ENCODE measurements at regions not wholly inside any gene's neighbourhood (a gene's known extent, or its start where the extent isn't known, plus 50 kb on each side); places are given as distances from the start of the nearest gene placed in this dataset.
"Not testable (repeated sequence)": the region's sequence is repeated elsewhere in the genome, so short reads cannot be mapped to it uniquely, and the experiment has no call there.

- no peak for FAIRE-seq
Observed at GRCh38 chr1:229710746-229711145, 84.7 kb downstream of the URB2 start.

GRCh38 chr1:229714306-229714705, 88.3 kb downstream of the URB2 start:
- no peak for FAIRE-seq

DNA sequence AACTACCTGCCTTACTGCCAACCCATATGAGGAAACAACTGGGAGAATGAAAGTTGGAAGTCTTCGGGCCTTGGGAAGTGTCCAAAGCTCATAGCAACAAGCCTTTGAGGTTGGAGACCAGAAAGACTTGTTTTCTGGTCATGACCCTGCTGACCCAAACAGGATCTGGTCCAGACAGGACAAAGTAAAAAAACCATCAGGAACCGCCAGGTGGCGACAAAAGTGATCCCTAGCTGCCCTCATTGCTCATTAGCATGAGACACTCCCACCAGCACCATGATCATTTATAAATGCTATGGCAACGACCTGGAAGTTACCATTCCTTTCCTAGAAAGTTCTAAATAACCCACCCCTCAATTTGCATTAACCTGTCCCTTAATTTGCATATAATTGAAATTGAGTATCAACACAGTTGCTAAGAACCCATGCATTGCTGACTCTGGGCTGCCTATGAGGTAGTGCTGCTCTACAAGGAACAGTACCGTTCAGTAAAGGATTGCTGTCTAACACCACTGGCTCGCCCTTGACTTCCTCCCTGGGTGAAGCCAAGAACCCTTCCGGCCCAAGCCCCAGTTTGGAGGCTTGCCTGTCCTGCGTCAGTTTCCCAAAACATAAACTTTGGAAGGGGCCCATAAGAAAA, 89.0 kb downstream of the URB2 start:
- no peak for FAIRE-seq

DNA sequence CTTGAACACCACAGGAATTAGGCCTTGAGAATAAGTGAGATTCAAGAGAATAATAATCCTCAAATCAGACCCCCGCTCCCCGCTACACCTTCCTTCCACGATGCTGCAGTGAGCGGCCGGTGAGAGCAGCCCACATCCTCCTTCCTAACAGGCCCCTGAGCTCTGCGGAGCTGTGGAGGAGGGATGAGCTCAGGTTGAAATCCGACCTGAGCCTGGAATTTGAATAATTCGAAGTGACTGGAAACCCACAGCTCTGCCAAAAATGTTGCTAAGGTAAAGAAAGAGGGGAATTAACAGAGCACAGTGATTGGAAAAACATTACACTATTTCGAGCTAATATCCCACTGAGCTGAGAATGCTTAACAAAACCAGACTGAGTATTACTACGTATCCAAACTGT, 90.0 kb downstream of the URB2 start:
- FAIRE-seq: no peak

GRCh38 chr1:229716704-229717103, 90.7 kb downstream of the URB2 start:
- FAIRE-seq: no peak

DNA sequence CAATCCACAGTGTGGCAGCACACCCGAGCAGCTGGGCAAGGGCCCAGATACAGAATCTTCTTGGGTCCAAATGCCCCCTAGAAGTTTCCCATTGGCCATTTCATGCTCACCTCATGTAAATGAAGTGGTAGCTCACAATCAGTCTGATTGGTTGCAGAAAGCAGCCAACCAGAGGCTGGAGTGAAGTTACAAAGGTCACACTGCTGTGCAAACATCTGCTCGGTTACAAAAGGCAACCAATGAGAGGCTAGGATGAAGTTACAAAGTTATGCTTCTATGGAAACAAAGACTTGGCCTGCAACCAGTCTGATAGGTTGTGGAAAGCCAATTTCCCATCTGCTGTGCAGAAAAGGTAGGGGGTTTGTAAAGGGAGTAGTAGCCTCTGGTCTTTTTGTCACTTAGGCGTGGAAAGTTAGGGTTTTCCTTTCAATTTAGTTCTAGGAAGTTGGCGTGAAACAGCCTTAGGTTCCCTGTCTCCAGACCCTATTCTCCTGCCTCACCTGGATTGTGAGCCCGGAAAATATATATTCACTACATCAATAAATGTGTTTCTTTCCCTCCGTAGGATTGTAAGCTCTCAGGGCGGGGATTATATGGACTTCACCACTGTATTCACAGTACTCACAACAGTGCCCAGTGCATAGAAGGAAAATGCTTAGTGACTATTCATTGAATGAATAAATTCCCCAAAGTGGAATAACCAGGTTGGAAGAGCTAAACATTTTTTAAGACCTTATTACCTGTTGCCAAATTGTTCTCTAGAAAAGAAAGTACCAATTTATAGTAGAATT, 91.9 kb downstream of the URB2 start:
- no peak for FAIRE-seq

DNA sequence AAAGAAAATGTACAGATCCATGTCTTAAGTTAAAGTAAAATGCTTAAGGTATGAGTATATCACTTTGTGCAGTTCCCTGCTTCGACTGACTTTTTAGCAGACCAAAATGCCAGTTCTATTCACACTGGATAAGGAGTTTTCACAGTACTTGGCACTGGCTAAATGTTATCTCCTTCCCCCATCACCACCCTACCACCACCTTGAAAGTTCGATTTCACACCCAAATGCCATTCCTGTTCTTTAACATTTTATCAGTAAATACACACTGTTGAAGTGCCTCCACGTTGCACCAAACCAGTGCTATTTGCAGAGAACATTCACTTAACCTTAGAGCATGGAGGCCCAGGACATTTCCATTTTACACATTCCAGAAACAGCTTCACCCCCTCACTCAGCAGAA, 100.0 kb downstream of the URB2 start:
- FAIRE-seq: no peak

DNA sequence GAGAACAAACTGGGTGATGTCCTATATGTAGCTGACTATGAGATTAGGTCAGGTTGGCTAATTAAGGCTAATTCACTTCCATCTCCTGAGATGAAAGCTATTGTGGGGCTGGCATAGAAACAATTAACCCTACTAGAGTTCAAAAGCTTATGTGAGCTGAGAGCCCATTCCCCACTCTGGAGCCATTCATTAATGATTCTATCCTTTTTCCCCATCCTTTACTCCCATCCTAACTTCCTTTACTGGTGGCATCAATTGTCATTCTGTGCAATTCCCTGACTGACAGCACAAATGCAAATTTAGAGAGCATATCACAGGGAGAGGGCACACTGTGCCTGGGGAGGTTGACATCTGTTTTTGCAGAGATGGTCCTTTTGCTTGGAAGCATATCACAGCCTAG, 103.9 kb downstream of the URB2 start:
- no peak for FAIRE-seq

- FAIRE-seq: no peak
Observed at GRCh38 chr1:229730573-229730972, 104.5 kb downstream of the URB2 start.

DNA sequence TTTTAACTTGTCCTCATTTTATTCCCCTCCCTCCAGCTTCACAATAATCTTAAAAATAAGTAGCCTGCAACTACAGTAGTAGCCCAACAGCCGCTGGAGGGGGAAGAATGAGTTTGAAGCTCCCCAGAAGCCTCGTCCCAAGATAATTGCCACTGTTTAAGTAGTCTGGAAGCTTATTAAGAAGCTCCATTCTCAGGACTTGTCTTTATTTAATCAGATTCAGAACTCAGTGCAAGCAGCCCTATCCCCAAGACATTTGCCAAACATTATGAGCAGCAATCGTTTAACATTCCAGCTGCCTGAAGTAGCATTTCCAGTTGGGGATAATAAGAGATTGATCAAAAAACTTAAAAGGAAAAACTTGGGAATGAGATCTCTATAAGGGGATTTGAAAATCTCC, 106.0 kb downstream of the URB2 start:
- FAIRE-seq: no peak

DNA sequence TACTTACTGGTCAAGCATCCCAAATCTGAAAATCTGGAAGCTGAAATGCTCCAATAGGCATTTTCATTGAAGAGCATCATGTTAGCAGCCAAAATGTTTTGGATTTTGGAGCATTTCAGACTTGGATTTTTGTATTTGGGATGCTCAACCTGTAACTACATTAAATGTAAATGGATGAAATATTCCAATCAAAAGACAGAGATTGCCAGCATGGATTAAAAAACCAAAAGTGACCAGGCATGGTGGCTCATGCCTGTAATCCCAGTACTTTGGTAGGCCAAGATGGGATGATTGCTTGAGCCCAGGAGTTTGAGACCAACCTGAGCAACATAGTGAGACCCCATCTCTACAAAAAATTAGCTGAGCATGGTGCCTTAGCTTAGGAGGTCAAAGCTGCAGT, 110.3 kb downstream of the URB2 start:
- FAIRE-seq: no peak

- not testable (repeated sequence) for FAIRE-seq
Observed at GRCh38 chr1:229742614-229743013, 116.6 kb downstream of the URB2 start.

DNA sequence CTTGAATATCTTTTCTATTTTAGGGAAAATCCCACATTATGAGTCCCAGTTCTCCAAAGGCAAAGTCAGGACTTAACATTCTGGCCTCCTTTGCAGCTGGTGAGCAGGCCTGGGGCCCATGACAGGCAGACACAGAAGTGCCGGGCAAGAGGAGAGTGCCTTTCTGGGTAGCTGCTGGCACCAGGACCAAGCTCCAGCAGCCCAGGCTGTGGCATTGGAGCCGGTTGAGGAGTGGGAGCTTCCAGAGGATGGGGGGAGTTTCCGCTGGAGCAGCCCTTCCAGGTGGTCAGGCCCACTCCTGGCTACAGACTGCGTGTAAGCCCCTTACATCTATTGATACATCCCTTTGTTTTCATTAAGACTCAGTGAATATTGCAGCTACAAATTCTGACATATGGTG, 123.9 kb downstream of the URB2 start:
- no peak for FAIRE-seq

DNA sequence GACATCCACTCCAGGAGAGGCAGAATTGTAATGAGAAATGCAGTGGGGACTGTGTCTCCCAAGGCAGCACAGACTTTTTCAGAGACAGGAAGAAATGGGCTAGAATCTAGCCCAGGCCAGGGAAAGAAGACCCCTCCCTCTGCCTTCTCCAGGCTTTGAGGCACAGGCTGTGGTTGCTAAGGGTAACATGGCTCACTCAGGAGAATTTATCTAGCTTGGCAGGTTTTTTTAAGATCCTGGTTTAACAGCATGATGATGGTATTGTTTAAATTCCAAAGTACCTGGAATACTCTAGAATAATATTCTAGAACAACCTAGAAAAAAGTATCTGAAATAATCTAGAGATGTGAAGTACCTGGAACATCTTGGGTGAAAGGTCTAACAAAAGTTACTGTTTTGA, 125.6 kb downstream of the URB2 start:
- no peak for FAIRE-seq

DNA sequence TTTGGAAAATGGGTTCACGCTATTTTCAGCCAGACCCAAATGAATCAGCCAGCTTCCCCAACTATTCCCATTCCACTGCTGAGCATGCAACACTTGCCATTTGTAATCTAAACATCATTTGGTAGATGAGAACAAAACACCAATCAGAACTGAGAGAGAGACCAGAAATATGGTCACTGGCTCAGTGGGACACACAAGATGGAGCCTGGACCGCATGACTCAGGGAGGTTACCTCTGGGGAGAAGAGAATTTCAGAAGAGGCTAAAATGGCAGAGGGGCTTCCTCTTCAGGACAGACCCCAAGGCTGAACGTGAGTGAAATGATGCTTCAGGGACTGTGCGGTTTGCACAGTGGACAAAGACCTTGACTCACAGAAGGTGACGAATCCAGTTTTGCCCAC, 126.6 kb downstream of the URB2 start:
- FAIRE-seq: no peak

DNA sequence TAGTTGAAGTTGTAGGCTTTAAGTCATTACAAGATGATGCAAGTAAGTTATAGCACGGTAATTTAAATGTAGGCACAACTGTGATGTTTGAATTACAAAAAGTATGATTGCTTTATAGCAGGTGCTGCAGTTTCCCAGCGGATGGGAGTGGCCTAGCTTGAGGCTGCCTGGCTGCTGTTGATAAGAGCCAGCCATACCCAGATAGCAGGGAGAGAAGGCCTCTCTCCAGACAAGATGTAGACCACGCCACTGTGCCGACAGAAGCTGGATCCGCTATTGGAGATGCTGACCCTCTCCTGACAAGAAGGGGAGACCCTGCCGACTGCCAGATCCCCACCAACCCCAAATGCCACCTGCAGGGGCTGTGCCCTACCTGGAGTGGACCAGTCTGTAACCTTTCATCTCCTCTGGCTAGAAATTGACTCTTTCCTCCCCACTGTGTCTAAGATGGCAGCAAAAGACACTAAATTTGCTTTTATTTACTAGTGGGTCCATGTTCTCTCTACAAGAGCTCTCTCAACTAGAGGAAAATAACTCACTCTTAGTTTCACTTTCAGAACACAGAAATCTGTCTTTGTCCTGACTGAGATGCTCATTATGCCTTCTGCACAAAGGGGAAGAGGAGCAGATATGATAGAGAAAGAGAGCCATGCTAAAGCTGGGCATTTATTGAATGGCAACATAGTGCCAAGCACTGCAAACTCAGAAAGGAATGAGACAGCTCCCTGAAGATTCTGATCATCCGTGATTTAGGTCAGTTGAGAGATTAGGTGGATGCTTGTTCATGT, 127.9 kb downstream of the URB2 start:
- FAIRE-seq: no peak

DNA sequence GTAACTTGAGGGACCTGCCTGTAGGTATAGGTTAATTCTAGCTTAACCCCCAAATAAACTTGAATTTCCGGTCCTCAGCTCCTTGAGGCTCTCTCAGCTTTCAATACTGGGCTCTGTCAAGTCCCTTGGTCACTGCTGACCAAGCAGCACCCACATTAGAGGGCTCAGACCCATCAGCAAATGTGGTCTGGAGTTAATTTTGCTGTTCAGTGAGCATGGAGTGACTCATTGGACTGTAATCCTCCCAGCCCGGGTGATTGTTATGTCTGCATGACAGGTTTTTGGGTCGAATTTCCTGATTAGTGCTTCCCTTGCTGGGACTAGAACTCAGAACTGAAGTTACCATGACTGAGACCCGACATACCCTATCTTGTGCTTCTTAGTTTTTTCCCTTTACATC, 130.6 kb downstream of the URB2 start:
- FAIRE-seq: no peak

DNA sequence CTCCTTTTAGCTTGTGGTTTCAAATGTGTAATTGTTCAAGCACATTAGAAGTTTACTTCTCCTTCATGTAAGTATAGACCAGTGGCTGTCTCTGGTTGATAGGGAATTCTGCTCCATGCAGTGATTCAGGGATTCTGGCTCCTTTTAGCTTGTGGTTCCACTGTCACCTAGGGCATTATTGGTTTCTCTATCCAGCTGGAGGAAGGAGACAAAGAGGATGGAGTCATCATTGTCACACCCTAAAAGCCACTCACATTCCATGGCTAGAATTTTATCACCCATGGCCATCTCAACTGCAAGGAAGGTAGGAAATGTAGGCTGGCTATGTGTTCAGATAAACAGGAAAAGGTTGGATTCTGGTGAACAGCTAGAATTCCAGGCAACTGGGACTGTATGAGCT, 131.2 kb downstream of the URB2 start:
- FAIRE-seq: no peak

- no peak for FAIRE-seq
Observed at GRCh38 chr1:229758101-229759036, 132.3 kb downstream of the URB2 start.

- FAIRE-seq: no peak
Observed at GRCh38 chr1:229759037-229759435, 133.0 kb downstream of the URB2 start.

DNA sequence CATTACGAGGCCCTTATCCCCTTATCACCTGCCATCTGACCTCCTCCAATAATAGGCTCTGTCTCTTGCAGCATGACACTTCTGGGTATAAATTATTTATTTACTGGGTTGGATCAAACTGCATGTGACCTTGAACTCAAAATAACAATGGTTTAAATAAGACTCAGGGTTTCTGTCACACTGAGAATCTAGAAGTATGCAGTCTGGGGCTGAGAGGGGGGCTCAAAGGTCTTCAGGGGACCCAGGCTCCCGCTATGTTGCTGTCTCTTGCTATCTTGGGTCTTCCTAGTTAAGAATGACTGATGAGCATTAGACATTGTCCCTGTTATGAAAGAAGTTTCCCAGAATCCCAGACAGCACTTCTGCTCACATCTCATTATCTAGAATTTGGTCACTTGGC, 133.5 kb downstream of the URB2 start:
- no peak for FAIRE-seq

- no peak for FAIRE-seq
Observed at GRCh38 chr1:229760478-229760996, 134.5 kb downstream of the URB2 start.

- FAIRE-seq: no peak
Observed at GRCh38 chr1:229762891-229763290, 136.8 kb downstream of the URB2 start.
